HepG2 (cell line): ENCODE measurements at regions not wholly inside any gene's neighbourhood (a gene's known extent, or its start where the extent isn't known, plus 50 kb on each side); places are given as distances from the start of the nearest gene placed in this dataset.

Experiments
- ATAC-seq: fragments of 200-7000 bp; cut with Tn5 transposase; 3 replicates; pipeline ENCODE4 v1.9.1; 2020; ENCODE audit warnings: mild to moderate bottlenecking, moderate library complexity
- BruUV-seq: library from RNA; stranded (reverse); fragments of 400-500 nt; replicated peaks from 2 replicates; lab custom pipeline; 2021; lab: Mats Ljungman, UMichigan
- CTCF ChIA-PET: fragments of 300-600 bp; formaldehyde crosslinking; extraction: SDS; loops from one replicate; lab custom pipeline; 2021; ENCODE audit warnings: low total read pairs, inconsistent platforms, low intra/inter-chr PET ratio; lab: Yijun Ruan, JAX
- POLR2A ChIA-PET: fragments of 350-600 bp; sonication (Branson Sonifier 250); formaldehyde crosslinking; loops from one replicate; lab custom pipeline; 2020; ENCODE audit warnings: antibody characterized with exemption, inconsistent platforms; lab: Yijun Ruan, JAX
- DNase-seq: peaks from one replicate; pipeline ENCODE4 v3.0.0-alpha.2; 2015; ENCODE audit warnings: low spot score
- FAIRE-seq: peaks from 3 replicates; lab custom pipeline; 2011; peaks lifted over from hg19 to GRCh38; lab: Jason Lieb, UNC
- H2AFZ ChIP-seq: one replicate; pipeline ENCODE4 v1.6.1; 2011; ENCODE audit warnings: low read length, inconsistent platforms
- H3K27ac ChIP-seq: fragments of 300-600 bp; 3 replicates; pipeline ENCODE4 v1.8.0; 2011; ENCODE audit warnings: mixed run types, mild to moderate bottlenecking, mixed read lengths, low read length, inconsistent platforms; ENCODE audit not compliant: insufficient read depth; ENCODE audit errors: extremely low read length
- H3K27me3 ChIP-seq, 2 experiments: fragments of 200-600 bp in 1 of 2; 2 replicates in 1 of 2; 3 replicates in 1 of 2; pipeline versions ENCODE4 v1.6.0 to v1.8.0; 2011; ENCODE audit warnings: low read length in 2 of 2, mild to moderate bottlenecking in 2 of 2, moderate library complexity in 2 of 2, inconsistent platforms in 1 of 2; ENCODE audit not compliant: insufficient read depth in 2 of 2, control insufficient read depth in 1 of 2
- H3K36me3 ChIP-seq, 2 experiments: fragments of 200-600 bp in 1 of 2; replicated peaks in 1 of 2; 2 replicates in 1 of 2; 3 replicates in 1 of 2; pipeline versions ENCODE4 v1.5.1 to v1.8.0; 2011; ENCODE audit warnings: low read length in 2 of 2, inconsistent platforms in 1 of 2; ENCODE audit not compliant: insufficient read depth in 2 of 2, control insufficient read depth in 1 of 2
- H3K4me1 ChIP-seq: 2 replicates; pipeline ENCODE4 v1.5.1; 2012; ENCODE audit warnings: low read length, inconsistent platforms; ENCODE audit not compliant: insufficient read depth
- H3K4me2 ChIP-seq: 2 replicates; pipeline ENCODE4 v1.6.0; 2011; ENCODE audit warnings: low read depth, low read length, inconsistent platforms
- H3K4me3 ChIP-seq, 3 experiments: fragments of 200-600 bp in 1 of 3; sonication (generic), shearing (Covaris generic) in 1 of 3; replicated peaks in 1 of 3; 2 replicates each; pipeline ENCODE4 v1.5.1; 2011 to 2016; ENCODE audit warnings: low read length in 3 of 3, inconsistent platforms in 2 of 3, low read depth in 2 of 3, mild to moderate bottlenecking in 2 of 3, control low read depth in 1 of 3, mixed read lengths in 1 of 3; ENCODE audit not compliant: insufficient read depth in 1 of 3
- H3K79me2 ChIP-seq: one replicate; pipeline ENCODE4 v1.6.1; 2011; ENCODE audit warnings: low read length, inconsistent platforms; ENCODE audit not compliant: insufficient read depth
- H3K9ac ChIP-seq: 2 replicates; pipeline ENCODE4 v1.6.0; 2011; ENCODE audit warnings: mild to moderate bottlenecking, low read depth, low read length, inconsistent platforms; ENCODE audit not compliant: insufficient read depth
- H3K9me3 ChIP-seq: 2 replicates; pipeline ENCODE4 v1.5.1; 2012; ENCODE audit warnings: mild to moderate bottlenecking, low read length
- H4K20me1 ChIP-seq: 2 replicates; pipeline ENCODE4 v1.6.0; 2011; ENCODE audit warnings: inconsistent platforms, mild to moderate bottlenecking, low read length, moderate library complexity; ENCODE audit not compliant: insufficient read depth
- CSRNP2 ChIP-seq: sonication (generic); formaldehyde crosslinking; conservative IDR thresholded peaks from 2 replicates; pipeline ENCODE4 v1.8.0; 2022; ENCODE audit warnings: low read depth, missing genetic modification reagents
- GTF3A ChIP-seq: sonication (generic); formaldehyde crosslinking; conservative IDR thresholded peaks from 2 replicates; pipeline ENCODE4 v1.4.0; 2020; ENCODE audit warnings: mild to moderate bottlenecking, missing genetic modification reagents
- KAT2B ChIP-seq: fragments of 150-350 bp; IDR thresholded peaks from 2 replicates; pipeline ENCODE4 v1.6.1; 2014; ENCODE audit warnings: low read depth, low read length, borderline replicate concordance
- KDM3A ChIP-seq: IDR thresholded peaks from 2 replicates; pipeline ENCODE4 v1.6.1; 2018; ENCODE audit warnings: low read depth, missing compliant biosample characterization
- KDM6A ChIP-seq: IDR thresholded peaks from 2 replicates; pipeline ENCODE4 v1.6.1; 2016; ENCODE audit warnings: low read depth
- MBNL3 ChIP-seq: fragments of 250-450 bp; sonication (Bioruptor Pico); conservative IDR thresholded peaks from 2 replicates; pipeline ENCODE4 v1.8.0; 2022; ENCODE audit warnings: mild to moderate bottlenecking, inconsistent platforms
- MZF1 ChIP-seq: sonication (generic); formaldehyde crosslinking; IDR thresholded peaks from 2 replicates; pipeline ENCODE4 v1.8.1; 2023; ENCODE audit warnings: mild to moderate bottlenecking, missing genetic modification reagents, borderline replicate concordance
- NFYC ChIP-seq: IDR thresholded peaks from 2 replicates; pipeline ENCODE4 v1.6.1; 2016; ENCODE audit warnings: missing genetic modification reagents, missing compliant biosample characterization
- PRDM10 ChIP-seq: sonication (generic); formaldehyde crosslinking; IDR thresholded peaks from 2 replicates; pipeline ENCODE4 v1.4.0; 2020; ENCODE audit warnings: low read depth, missing genetic modification reagents
- RXRA ChIP-seq: sonication (generic); formaldehyde crosslinking; IDR thresholded peaks from 2 replicates; pipeline ENCODE4 v1.5.1; 2020; ENCODE audit warnings: missing genetic modification reagents
- ZNF136 ChIP-seq: sonication (generic); formaldehyde crosslinking; IDR thresholded peaks from 2 replicates; pipeline ENCODE4 v1.8.1; 2022; ENCODE audit warnings: low read depth, mild to moderate bottlenecking, moderate library complexity, missing genetic modification reagents
- ZNF333 ChIP-seq: sonication (generic); formaldehyde crosslinking; IDR thresholded peaks from 2 replicates; pipeline ENCODE4 v1.4.0; 2020; ENCODE audit warnings: mild to moderate bottlenecking, missing genetic modification reagents, borderline replicate concordance
- in situ Hi-C: cut with HindIII; loops from 2 replicates; pipeline ENCODE4 v1.10.0; 2017; ENCODE audit warnings: low pct_unique_long_range_greater_than_20kb; ENCODE audit not compliant: extremely low pct_ligation_motif_present
- intact Hi-C: fragments of 100-400 bp; cut with micrococcal nuclease; formaldehyde crosslinking; loops from one replicate; pipeline ENCODE4 v1.10.0; 2022; ENCODE audit not compliant: unreplicated experiment
- TF ChIP-seq, protein P1 (sequence below), 2 experiments: IDR thresholded peaks; 2 replicates each; pipeline ENCODE4 v1.6.1; 2011 to 2012; ENCODE audit warnings: low read length in 2 of 2, borderline replicate concordance in 1 of 2, low read depth in 1 of 2, mild to moderate bottlenecking in 1 of 2, moderate library complexity in 1 of 2

DNA sequence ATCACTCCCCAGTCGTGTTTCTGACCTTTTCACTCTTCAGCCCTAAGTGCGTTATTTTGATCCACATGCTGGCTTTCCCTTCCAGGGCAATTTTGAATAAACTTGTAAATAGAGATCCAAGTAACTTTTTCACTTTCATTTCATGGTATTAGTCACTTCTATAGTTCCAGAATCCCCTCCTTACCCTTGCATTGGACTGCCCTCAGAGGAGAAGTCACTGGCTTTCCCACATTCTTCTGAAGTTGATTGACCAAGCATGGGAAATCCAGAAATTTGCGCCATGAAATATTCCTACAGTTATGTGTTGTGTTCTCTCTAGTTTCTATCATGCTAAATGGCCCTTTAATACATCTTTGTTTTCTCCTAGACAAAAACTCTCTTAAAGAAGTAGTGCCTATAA, 177.3 kb upstream of the GORAB start (continued):
- TF ChIP-seq NFYC (CRISPR knock-in tag), result no peak
- no peak for TF ChIP-seq CSRNP2
- TF ChIP-seq KDM6A (CRISPR knock-in tag), result no peak
- TF ChIP-seq MBNL3 (CRISPR knock-in tag), result no peak
- TF ChIP-seq ZNF136 (CRISPR knock-in tag), result no peak
- TF ChIP-seq ZNF333 (CRISPR knock-in tag), result no peak

- Histone ChIP-seq H3K9me3 (no peaks in the 10 kb centered on the region), H4K20me1 (no peaks in the 10 kb centered on the region), H3K4me2 (no peak overlapping the region), H2AFZ (no peak overlapping the region), H3K4me3 (no peak overlapping the region), H3K4me1 (no peaks in the 10 kb centered on the region), H3K27ac (no peak overlapping the region), H3K79me2 (no peaks in the 10 kb centered on the region), H3K27me3 (no peaks in the 10 kb centered on the region), H3K36me3 (no peaks in the 10 kb centered on the region), H3K9ac (no peak overlapping the region)
- FAIRE-seq (no peak), DNase-seq (no peak), ATAC-seq (no peak)
- BruUV-seq, result no TSS peak
- CTCF ChIA-PET, result no interaction called here
- in situ Hi-C loops (no loop called here), intact Hi-C loops (no loop called here)
- POLR2A ChIA-PET, result no interaction called here
- TF ChIP-seq RXRA (CRISPR knock-in tag), result no peak
- TF ChIP-seq GTF3A (CRISPR knock-in tag), result no peak
- no peak for TF ChIP-seq MZF1 (CRISPR knock-in tag)
- TF ChIP-seq, protein P1, sequence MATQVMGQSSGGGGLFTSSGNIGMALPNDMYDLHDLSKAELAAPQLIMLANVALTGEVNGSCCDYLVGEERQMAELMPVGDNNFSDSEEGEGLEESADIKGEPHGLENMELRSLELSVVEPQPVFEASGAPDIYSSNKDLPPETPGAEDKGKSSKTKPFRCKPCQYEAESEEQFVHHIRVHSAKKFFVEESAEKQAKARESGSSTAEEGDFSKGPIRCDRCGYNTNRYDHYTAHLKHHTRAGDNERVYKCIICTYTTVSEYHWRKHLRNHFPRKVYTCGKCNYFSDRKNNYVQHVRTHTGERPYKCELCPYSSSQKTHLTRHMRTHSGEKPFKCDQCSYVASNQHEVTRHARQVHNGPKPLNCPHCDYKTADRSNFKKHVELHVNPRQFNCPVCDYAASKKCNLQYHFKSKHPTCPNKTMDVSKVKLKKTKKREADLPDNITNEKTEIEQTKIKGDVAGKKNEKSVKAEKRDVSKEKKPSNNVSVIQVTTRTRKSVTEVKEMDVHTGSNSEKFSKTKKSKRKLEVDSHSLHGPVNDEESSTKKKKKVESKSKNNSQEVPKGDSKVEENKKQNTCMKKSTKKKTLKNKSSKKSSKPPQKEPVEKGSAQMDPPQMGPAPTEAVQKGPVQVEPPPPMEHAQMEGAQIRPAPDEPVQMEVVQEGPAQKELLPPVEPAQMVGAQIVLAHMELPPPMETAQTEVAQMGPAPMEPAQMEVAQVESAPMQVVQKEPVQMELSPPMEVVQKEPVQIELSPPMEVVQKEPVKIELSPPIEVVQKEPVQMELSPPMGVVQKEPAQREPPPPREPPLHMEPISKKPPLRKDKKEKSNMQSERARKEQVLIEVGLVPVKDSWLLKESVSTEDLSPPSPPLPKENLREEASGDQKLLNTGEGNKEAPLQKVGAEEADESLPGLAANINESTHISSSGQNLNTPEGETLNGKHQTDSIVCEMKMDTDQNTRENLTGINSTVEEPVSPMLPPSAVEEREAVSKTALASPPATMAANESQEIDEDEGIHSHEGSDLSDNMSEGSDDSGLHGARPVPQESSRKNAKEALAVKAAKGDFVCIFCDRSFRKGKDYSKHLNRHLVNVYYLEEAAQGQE (IDR thresholded peaks at IDR 0.05; ENCODE audit: borderline replicate concordance in 1 of 2, low read depth in 1 of 2, low read length in 2 of 2), result no peak
- TF ChIP-seq PRDM10, result no peak
- no peak for TF ChIP-seq KDM3A (CRISPR knock-in tag)
- no peak for TF ChIP-seq KAT2B
Measured at GRCh38 chr1:170355267-170355801, 176.6 kb upstream of the GORAB start.
